IPS DF 6.9 (cell line): ENCODE measurements at regions not wholly inside any gene's neighbourhood (a gene's known extent, or its start where the extent isn't known, plus 50 kb on each side); places are given as distances from the start of the nearest gene placed in this dataset.

Experiments used
- DNase-seq: peaks from one replicate; pipeline ENCODE4 v3.0.0-alpha.2; 2013; ENCODE audit warnings: low read depth, low spot score
- H3K27ac ChIP-seq: one replicate; pipeline ENCODE4 v1.5.1; 2013; ENCODE audit warnings: low read length, control low read depth
- H3K27me3 ChIP-seq: 2 replicates; pipeline ENCODE4 v1.6.1; 2013; ENCODE audit warnings: mild to moderate bottlenecking, low read length; ENCODE audit not compliant: control insufficient read depth, insufficient read depth
- H3K36me3 ChIP-seq: 2 replicates; pipeline ENCODE4 v1.6.1; 2013; ENCODE audit warnings: low read length; ENCODE audit not compliant: control insufficient read depth, insufficient read depth
- H3K4me1 ChIP-seq: 2 replicates; pipeline ENCODE4 v1.6.1; 2013; ENCODE audit warnings: low read length; ENCODE audit not compliant: control insufficient read depth, insufficient read depth
- H3K4me3 ChIP-seq: 2 replicates; pipeline ENCODE4 v1.5.1; 2013; ENCODE audit warnings: mild to moderate bottlenecking, low read length
- H3K9me3 ChIP-seq: 2 replicates; pipeline ENCODE4 v1.6.1; 2013; ENCODE audit warnings: low read length, inconsistent platforms; ENCODE audit not compliant: control insufficient read depth, insufficient read depth
- WGBS: extraction: QIAGEN DNeasy Blood & Tissue Kit; methylation state at CpG from one replicate; pipeline ENCODE4 v1.1.7; 2013; ENCODE audit warnings: mixed read lengths, missing lambda C conversion rate; ENCODE audit not compliant: insufficient read length, insufficient coverage; 5-methylcytosine and 5-hydroxymethylcytosine counted together

DNA sequence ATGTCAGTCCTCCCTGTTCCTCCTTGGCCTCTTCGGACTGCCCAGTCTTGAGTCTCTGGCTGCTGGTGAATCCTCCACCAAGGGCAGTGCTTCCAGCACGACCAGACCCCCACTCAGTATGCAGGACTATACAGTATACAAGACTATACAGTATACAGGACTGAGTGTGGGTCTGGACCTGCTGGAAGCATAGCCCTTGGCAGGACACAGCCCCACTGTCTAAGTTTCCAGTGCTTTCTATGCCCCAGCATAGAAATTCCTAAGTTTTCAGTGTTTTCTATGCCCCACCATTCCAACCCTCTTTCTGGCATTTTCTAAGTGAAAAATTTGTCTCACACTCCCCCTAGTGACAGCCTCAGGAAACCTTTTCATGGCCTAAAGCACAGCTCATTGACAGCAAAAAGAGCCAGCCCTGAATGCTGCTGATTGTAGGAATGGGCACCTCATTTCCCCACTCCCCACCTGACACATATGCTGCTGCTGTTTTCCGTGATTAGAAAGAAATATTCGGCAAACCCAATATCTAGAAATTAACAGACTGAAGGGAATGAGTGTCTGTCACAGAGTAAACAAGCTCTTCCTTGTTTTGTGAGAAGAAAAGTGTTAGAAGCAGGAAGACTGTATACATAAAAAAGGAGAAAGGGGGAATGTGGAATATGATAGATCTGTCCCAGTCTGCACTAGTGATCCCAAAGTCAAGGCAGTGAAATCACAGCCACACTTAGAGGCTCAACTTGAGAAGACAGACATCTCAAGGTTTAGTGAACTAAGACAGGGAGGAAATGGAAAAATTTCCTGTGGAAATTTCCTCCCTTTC is 206.9 kb downstream of the IBTK start:
- peak; percentile 48 for DNase-seq
- Histone ChIP-seq H3K9me3 (no peaks in the 10 kb centered on the region), H3K27me3 (no peaks in the 10 kb centered on the region), H3K4me1 (no peaks in the 10 kb centered on the region), H3K4me3 (no peak overlapping the region), H3K27ac (no peak overlapping the region), H3K36me3 (no peaks in the 10 kb centered on the region)
- WGBS: no CpG with 5 or more reads among the region's 4 CpGs

DNA sequence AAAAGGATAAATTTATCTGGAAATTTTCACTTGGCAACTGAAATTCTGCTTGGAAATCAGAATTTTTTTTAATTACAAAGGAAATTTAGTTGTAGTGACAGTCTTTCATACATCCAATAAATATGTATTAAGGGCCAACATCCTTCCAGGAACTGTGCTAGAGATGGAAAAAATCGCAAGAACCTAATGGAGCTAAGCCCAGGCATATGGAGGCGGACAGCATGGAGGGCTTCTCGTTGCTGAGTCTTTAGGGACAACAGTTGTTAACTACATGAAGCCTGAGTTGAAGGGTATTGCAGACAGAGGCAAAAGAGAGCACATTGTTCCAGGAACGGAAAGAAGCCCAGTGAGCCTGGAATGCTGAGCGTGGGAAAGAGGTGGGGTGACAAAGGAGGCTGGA is 208.9 kb downstream of the IBTK start:
- Histone ChIP-seq H3K9me3 (no peaks in the 10 kb centered on the region), H3K27me3 (no peaks in the 10 kb centered on the region), H3K4me1 (no peaks in the 10 kb centered on the region), H3K4me3 (no peak overlapping the region), H3K36me3 (no peaks in the 10 kb centered on the region), H3K27ac (no peak overlapping the region)
- no peak for DNase-seq
- no CpG with 5 or more reads among the region's 5 CpGs for WGBS

DNA sequence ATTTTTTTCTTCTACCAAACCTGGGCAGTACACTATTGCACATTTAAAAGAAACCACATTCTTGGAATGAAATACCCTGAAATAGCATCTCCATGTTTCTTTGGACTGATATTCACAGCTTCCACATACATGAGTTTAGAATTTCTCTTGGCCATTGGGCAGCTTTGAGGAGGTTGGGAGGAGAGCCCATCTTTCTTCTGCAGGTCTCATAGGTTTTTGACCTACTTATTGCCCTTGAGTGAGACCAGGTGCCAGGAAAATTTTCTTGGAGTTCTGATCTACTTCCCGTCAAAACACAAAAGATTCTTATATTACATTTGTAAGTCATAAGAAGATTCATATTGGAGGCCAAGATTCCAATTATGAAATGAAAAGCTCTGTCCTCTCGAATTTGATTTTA is 212.0 kb downstream of the IBTK start:
- Histone ChIP-seq H3K27ac (no peak overlapping the region), H3K9me3 (no peaks in the 10 kb centered on the region), H3K36me3 (no peaks in the 10 kb centered on the region), H3K4me3 (no peak overlapping the region), H3K27me3 (no peaks in the 10 kb centered on the region), H3K4me1 (no peaks in the 10 kb centered on the region)
- DNase-seq: no peak
- WGBS: no CpG with 5 or more reads among the region's 2 CpGs

DNA sequence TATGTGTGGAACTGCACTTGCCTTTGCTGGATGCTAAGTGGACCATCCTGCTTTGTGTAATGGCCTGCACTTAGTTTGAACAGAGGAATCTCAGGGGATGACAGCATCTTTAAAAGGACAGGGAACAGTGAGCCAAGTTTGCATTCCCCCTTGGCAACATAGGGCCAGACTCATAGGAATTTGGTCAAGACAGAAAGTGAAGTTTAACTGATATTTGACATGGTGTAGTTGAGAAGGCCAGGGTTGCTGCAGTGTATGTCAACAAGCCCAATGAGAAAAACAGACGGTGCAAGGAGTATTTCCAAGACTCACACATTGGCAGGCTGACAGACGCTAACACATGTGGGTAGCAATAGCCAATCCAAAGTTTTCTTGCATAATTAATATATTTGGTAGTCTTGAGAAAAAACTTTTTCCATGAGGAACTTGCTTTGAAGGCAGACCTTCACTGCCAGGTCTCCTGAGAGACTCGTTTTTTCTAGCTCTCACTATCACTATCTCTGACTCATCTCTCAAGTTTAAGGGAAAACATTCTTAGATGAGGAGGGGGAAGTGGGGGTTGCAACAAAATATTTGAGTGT is 213.8 kb downstream of the IBTK start:
- H3K4me3 ChIP-seq: no peak overlapping the region
- no peaks in the 10 kb centered on the region for H3K9me3 ChIP-seq
- H3K27ac ChIP-seq: no peak overlapping the region
- no peaks in the 10 kb centered on the region for H3K27me3 ChIP-seq
- no CpG with 5 or more reads among the region's 3 CpGs for WGBS
- DNase-seq: no peak
- no peaks in the 10 kb centered on the region for H3K4me1 ChIP-seq
- no peaks in the 10 kb centered on the region for H3K36me3 ChIP-seq

DNA sequence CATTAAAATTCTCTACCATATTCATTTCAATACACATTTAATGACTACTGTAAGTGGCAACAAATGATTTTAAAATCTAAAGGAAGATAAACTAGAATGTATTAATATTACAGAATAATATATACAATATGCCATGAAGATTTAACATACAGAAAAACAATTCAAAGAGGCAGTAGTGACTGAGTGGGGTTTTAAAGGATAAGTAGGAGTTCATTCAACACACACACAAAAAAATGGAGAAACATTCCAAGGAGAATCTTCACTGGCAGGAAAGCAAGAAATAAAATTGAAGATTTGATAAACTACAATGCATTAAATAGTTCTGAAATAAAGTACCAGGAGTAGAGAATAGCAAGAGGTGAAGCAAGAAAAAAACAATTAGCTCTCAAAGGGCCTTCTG is 215.1 kb downstream of the IBTK start:
- no peaks in the 10 kb centered on the region for H3K27me3 ChIP-seq
- H3K4me1 ChIP-seq: no peaks in the 10 kb centered on the region
- H3K27ac ChIP-seq: no peak overlapping the region
- H3K36me3 ChIP-seq: no peaks in the 10 kb centered on the region
- H3K9me3 ChIP-seq: no peaks in the 10 kb centered on the region
- H3K4me3 ChIP-seq: no peak overlapping the region
- no peak for DNase-seq

DNA sequence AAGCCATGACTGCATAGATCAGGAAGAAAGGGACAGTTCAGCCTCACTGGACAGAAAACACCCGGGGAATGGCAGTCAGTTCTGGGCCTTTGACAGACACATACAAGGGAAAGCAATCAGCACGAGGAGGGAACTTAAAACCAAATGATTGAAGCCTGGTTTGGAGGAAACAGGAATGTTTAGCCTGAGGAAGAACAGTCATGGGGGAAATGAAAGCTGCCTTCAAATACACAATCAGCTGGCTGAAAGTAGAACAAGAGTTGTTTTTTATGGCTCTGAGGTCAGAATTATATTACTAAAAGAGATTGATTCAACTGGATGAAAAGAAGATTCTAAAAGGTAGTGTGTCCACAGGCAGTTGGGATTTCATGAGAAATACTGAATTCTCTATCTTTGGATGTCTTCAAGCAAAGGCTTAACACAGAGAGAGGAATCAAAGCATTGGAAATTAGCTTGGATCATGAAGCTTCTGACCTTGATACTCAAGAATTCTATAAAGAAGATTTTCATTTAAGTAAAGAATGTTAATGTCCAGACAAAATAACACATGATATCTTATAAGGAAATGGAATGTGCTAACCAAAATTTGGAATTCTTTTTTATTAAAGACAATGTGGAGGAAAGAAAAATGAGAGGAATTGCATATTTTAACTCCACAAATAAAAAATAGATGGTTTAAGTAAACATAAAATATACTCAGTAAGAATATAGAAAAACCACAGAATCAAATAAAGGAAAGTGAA is 216.6 kb downstream of the IBTK start:
- Histone ChIP-seq H3K9me3 (no peaks in the 10 kb centered on the region), H3K27me3 (no peaks in the 10 kb centered on the region), H3K4me3 (no peak overlapping the region), H3K36me3 (no peaks in the 10 kb centered on the region), H3K27ac (no peak overlapping the region), H3K4me1 (no peaks in the 10 kb centered on the region)
- DNase-seq: no peak
- no CpG with 5 or more reads among the region's 2 CpGs for WGBS

DNA sequence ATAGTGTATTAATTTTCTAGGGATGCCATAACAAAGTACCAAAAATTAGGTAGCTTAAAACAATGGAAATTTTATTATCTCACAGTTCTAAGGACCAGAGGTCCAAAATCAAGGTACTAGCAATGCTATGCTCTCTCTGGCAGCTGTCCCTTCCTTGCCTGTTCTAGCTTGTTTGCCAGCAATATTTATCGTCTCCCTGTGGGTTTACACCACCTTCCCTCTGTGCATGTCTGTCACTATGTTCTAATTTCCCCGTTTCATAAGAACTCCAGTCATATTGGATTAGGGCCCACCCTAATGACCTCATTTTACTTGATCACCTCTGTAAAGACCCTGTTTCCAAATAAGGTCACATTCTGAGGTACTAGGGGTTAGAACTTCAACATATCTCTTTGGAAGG is 217.2 kb downstream of the IBTK start:
- H3K27me3 ChIP-seq: no peaks in the 10 kb centered on the region
- no peak for DNase-seq

DNA sequence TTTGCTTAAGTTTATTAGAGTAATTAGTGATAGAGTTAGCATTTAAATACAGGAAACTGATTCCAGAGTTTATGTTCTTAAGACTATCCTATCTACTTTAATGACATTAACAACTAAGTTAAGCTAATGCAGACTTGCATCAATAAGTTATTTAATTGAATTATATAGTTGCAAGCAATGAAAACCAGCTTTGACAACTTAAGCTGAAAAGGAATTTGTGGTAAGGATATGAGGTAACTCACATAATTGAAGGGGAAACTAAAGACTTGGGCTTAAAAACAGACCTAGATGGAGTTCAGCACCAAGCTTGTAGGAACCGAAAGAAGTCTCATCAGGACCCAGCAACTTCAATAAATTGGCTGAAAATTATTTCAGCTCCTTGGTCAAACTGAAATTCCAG is 222.3 kb downstream of the IBTK start:
- Histone ChIP-seq H3K27me3 (no peaks in the 10 kb centered on the region), H3K4me3 (no peak overlapping the region), H3K4me1 (no peaks in the 10 kb centered on the region), H3K36me3 (no peaks in the 10 kb centered on the region), H3K27ac (no peak overlapping the region), H3K9me3 (no peaks in the 10 kb centered on the region)
- no CpG with 5 or more reads among the region's 1 CpG for WGBS
- DNase-seq: no peak

More for the DNA sequence above, 217.2 kb downstream of the IBTK start:
- H3K36me3 ChIP-seq: no peaks in the 10 kb centered on the region
- no peak overlapping the region for H3K4me3 ChIP-seq
- no peak overlapping the region for H3K27ac ChIP-seq
- WGBS: no CpG with 5 or more reads among the region's 2 CpGs
- H3K9me3 ChIP-seq: no peaks in the 10 kb centered on the region
- H3K4me1 ChIP-seq: no peaks in the 10 kb centered on the region

DNA sequence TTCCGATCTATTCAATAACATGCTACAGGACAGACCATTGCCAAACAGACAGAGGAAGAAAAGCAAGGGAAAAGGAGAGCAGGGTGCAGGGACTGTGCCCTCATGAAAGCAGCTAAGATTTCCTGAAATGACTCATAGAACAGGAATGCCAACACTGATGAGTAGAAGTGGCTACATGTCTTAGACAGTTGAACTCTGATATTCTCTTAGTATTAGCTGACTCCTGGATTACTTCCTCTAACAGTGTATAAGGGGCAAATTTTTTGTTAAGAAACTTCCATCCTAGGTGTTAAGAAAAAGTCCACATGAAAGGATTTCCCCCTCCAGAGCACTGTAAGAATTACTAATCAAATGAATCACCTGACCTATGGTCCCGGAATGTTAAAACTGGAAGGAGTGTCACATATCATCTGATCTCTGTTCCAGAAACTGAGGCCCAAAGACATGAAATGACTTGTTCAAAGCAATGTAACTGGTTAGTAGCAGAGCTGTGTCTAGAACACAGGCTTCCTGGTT is 224.9 kb downstream of the IBTK start:
- H3K4me3 ChIP-seq: no peak overlapping the region
- no peaks in the 10 kb centered on the region for H3K27me3 ChIP-seq
- WGBS: no CpG with 5 or more reads among the region's 2 CpGs
- H3K27ac ChIP-seq: no peak overlapping the region
- no peaks in the 10 kb centered on the region for H3K9me3 ChIP-seq
- no peaks in the 10 kb centered on the region for H3K36me3 ChIP-seq
- no peaks in the 10 kb centered on the region for H3K4me1 ChIP-seq
- DNase-seq: no peak

DNA sequence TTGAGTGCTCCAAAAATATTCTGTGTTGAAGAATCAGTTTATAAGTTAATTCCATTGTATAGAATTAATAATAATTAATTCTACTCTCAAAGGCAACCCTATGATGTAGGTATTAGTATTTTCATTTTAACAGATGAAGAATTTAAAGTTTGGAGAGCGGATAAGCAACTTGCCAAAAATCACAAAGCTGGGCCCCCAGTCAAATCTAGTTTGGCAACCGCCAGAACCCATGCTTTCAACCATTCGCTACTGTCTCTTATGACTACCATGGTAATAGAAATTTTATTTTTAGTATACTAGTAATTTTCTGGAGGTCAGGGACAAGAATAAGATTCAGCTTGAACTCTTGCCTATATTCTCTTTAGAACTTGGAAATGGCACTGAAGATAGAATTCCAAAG is 229.8 kb downstream of the IBTK start:
- Histone ChIP-seq H3K4me3 (no peak overlapping the region), H3K9me3 (no peaks in the 10 kb centered on the region), H3K36me3 (no peaks in the 10 kb centered on the region), H3K27ac (no peak overlapping the region), H3K4me1 (no peaks in the 10 kb centered on the region), H3K27me3 (no peaks in the 10 kb centered on the region)
- no CpG with 5 or more reads among the region's 3 CpGs for WGBS
- no peak for DNase-seq
